BJ (cell line): ENCODE measurements at regions not wholly inside any gene's neighbourhood (a gene's known extent, or its start where the extent isn't known, plus 50 kb on each side); places are given as distances from the start of the nearest gene placed in this dataset.

Source experiments
- CTCF ChIA-PET: fragments of 350-600 bp; formaldehyde crosslinking; extraction: SDS; loops from one replicate; lab custom pipeline; 2021; ENCODE audit warnings: antibody characterized with exemption, inconsistent platforms; lab: Yijun Ruan, JAX
- POLR2A ChIA-PET: fragments of 300-600 bp; sonication (Branson Sonifier 250); formaldehyde crosslinking; extraction: SDS; loops from one replicate; lab custom pipeline; 2021; ENCODE audit warnings: antibody characterized with exemption; lab: Charles Lee
- DNase-seq: peaks from one replicate; pipeline ENCODE4 v3.0.0-alpha.2; 2011; ENCODE audit warnings: low read depth
- H3K27me3 ChIP-seq: 2 replicates; pipeline ENCODE4 v1.6.0; 2011; ENCODE audit warnings: low read length; ENCODE audit not compliant: control insufficient read depth, insufficient read depth
- H3K36me3 ChIP-seq: 2 replicates; pipeline ENCODE4 v1.5.1; 2011; ENCODE audit warnings: low read length; ENCODE audit not compliant: control insufficient read depth, insufficient read depth
- H3K4me3 ChIP-seq: 2 replicates; pipeline ENCODE4 v1.5.1; 2011; ENCODE audit warnings: low read depth, mild to moderate bottlenecking, control low read depth, low read length
- TF ChIP-seq, protein P1 (sequence below): IDR thresholded peaks from 2 replicates; pipeline ENCODE4 v1.5.1; 2011; ENCODE audit warnings: low read depth, mild to moderate bottlenecking, control low read depth, inconsistent platforms, low read length, moderate library complexity; ENCODE audit not compliant: insufficient read depth

DNA sequence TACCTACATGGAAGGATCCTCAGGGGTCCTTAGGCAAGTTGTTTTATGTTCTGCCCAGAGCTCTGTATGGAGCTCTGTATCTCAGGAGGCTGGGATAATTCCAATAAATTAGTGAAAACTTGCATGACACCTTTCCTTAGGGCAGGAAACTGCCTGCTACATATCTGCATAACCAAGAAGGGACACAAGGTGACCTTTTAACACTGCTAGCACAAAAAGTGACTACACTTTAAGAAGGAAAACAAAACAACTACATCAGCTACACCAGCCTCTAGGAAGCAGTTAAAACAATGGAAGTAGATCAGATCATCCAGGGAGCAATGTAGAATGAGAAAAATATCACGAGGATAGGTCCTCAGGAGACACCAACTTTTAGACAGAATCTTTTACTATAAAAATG is 93.9 kb downstream of the TNFSF18 start:
- Histone ChIP-seq H3K36me3 (no peaks in the 10 kb centered on the region), H3K27me3 (no peaks in the 10 kb centered on the region), H3K4me3 (no peak overlapping the region)
- no peak for DNase-seq
- ChIA-PET CTCF (interaction anchor here (0.6 to 1.7 kb wide), 3 partner anchors 13 to 34 kb away, joined by 3 to 4 read pairs (median 3); no protein-coding TSS in a partner anchor), POLR2A (no interaction called here)
- TF ChIP-seq, protein P1, sequence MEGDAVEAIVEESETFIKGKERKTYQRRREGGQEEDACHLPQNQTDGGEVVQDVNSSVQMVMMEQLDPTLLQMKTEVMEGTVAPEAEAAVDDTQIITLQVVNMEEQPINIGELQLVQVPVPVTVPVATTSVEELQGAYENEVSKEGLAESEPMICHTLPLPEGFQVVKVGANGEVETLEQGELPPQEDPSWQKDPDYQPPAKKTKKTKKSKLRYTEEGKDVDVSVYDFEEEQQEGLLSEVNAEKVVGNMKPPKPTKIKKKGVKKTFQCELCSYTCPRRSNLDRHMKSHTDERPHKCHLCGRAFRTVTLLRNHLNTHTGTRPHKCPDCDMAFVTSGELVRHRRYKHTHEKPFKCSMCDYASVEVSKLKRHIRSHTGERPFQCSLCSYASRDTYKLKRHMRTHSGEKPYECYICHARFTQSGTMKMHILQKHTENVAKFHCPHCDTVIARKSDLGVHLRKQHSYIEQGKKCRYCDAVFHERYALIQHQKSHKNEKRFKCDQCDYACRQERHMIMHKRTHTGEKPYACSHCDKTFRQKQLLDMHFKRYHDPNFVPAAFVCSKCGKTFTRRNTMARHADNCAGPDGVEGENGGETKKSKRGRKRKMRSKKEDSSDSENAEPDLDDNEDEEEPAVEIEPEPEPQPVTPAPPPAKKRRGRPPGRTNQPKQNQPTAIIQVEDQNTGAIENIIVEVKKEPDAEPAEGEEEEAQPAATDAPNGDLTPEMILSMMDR = no peak

DNA sequence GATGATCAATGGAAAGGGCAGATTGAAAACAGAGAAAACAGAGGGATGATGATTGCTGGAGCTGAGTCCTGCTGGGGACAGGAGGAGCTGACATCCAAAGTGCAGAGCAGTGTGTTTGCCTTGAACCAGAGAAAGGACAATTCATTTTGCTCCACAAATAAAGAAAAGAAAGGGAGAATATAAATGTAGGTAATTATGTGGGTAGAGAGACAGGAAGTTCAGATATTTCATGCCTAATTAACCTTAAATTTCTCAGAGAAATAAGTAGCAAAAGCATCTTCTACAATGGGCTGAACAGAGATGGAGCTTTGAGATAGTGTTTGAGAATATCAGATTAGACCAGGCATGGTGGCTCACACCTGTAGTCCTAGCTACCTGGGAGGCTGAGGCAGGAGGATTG is 93.2 kb downstream of the TNFSF18 start:
- DNase-seq = no peak
- TF ChIP-seq, protein P1 = no peak
- Histone ChIP-seq H3K4me3 (no peak overlapping the region), H3K27me3 (no peaks in the 10 kb centered on the region), H3K36me3 (no peaks in the 10 kb centered on the region)
- ChIA-PET POLR2A (no interaction called here), CTCF (interaction anchor here (0.6 to 1.1 kb wide), 3 partner anchors 9 to 33 kb away, joined by 3 read pairs; no protein-coding TSS in a partner anchor)

DNA sequence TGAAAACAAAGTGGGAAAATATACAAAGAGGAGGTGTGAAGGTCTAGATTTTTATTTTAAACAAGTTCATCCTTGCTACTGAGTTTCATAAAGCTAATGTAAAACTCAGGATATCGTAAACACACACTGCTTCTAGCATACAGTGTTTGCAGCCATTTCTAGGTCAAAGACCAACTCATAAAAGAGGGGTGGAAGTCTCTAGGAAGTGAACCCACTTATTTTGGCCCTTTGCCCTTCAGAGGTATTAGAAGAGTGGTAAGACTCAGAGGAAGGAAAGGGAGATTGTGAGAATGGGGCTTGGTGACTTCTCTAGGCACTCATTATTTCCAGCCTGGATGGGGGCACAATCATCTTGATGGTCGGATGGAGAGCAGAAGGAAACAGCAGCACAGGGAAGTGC is 91.2 kb downstream of the TNFSF18 start:
- Histone ChIP-seq H3K27me3 (no peaks in the 10 kb centered on the region), H3K36me3 (no peaks in the 10 kb centered on the region), H3K4me3 (no peak overlapping the region)
- CTCF ChIA-PET = interaction anchor here (1.7 kb wide), 1 partner anchor 243 kb away, joined by 7 read pairs; no protein-coding TSS in a partner anchor
- DNase-seq = no peak
- TF ChIP-seq, protein P1 = no peak
- POLR2A ChIA-PET = interaction anchor here (0.6 kb wide), 1 partner anchor 42 kb away, joined by 3 read pairs; no protein-coding TSS in a partner anchor

DNA sequence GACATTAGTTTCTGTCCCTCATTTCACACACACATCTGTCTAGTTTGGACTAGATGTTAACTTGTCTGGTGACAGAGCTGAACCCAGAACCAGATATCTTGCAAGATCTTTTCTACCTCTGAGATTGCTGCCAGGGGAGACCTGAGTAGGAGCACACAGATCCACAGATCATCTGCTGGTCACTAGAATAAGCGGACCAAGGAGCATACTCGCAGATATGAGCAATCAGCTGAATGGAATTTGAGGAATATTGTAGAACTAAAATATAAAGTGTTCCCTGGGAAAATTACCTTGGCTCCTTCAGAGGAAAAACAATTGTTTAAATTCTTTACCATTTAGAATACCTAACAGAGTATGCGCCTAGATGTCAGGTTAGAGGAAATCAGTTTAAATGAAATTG is 90.7 kb downstream of the TNFSF18 start:
- no peak overlapping the region for H3K4me3 ChIP-seq
- CTCF ChIA-PET = interaction anchor here (1.7 kb wide), 1 partner anchor 242 kb away, joined by 7 read pairs; no protein-coding TSS in a partner anchor
- H3K27me3 ChIP-seq = no peaks in the 10 kb centered on the region
- TF ChIP-seq, protein P1 = no peak
- POLR2A ChIA-PET = interaction anchor here (0.6 kb wide), 1 partner anchor 42 kb away, joined by 3 read pairs; no protein-coding TSS in a partner anchor
- no peak for DNase-seq
- H3K36me3 ChIP-seq = no peaks in the 10 kb centered on the region

DNA sequence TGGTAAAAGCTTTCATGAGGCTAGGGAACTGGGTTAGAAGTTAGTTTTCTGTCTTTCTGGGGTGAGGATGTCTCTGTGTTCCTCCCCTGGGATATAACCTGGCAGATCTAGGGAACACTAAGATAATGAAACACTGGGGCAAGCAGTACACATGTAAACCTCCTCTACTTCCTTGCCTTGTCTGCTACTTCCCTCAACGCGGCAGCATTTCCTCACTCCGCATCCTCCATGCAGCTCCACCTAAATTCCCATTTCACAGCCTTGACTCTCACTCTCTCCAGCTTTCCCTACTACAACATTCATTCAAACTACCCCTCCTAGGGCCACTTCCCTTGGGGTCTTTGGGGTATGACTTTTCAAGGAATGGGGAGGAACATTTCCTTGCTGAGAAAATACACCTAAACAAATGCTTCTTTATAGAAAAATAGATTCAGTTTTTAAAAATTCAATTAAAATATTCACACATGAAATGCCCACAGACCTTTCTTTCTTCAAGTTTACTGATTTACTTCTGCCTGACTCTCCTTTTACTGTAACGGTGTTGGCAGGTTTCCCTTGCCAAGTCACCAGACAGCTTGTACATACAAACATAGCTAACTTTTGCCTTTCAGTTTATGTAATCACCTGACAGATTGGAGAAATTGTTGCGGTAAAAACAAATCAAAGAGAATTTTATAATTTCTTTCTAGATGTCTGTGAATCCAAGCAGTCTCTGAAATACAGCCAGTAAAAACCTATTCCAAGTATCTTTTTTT is 90.1 kb downstream of the TNFSF18 start:
- no peak for DNase-seq
- H3K27me3 ChIP-seq = no peaks in the 10 kb centered on the region
- H3K4me3 ChIP-seq = no peak overlapping the region
- TF ChIP-seq, protein P1 = no peak
- ChIA-PET POLR2A (no interaction called here), CTCF (interaction anchor here (0.7 to 1.7 kb wide), 4 partner anchors 77 to 242 kb away, joined by 3 to 7 read pairs (median 4); no protein-coding TSS in a partner anchor)
- no peaks in the 10 kb centered on the region for H3K36me3 ChIP-seq
